BE2C (cell line): ENCODE measurements at regions not wholly inside any gene's neighbourhood (a gene's known extent, or its start where the extent isn't known, plus 50 kb on each side); places are given as distances from the start of the nearest gene placed in this dataset.

ENCODE experiments used
- DNase-seq: peaks from one replicate; pipeline ENCODE4 v3.0.0-alpha.2; 2020
- H3K27me3 ChIP-seq: fragments of 250-450 bp; sonication (Bioruptor Pico); 2 replicates; pipeline ENCODE4 v1.5.1; 2020; ENCODE audit warnings: mild to moderate bottlenecking
- H3K36me3 ChIP-seq: fragments of 250-450 bp; sonication (Bioruptor Pico); 2 replicates; pipeline ENCODE4 v1.5.1; 2020; ENCODE audit warnings: mild to moderate bottlenecking
- H3K4me1 ChIP-seq: fragments of 250-450 bp; sonication (Bioruptor Pico); 2 replicates; pipeline ENCODE4 v1.5.1; 2020
- H3K4me3 ChIP-seq: 2 replicates; pipeline ENCODE4 v1.5.1; 2011; ENCODE audit warnings: low read depth, low read length
- H3K9me3 ChIP-seq: fragments of 250-450 bp; sonication (Bioruptor Pico); 2 replicates; pipeline ENCODE4 v1.5.1; 2020
- CTCF ChIP-seq: IDR thresholded peaks from 2 replicates; pipeline ENCODE4 v1.5.1; 2012; ENCODE audit warnings: mild to moderate bottlenecking, low read depth, low read length

GRCh38 chr15:70465812-70466211 is 297.5 kb downstream of the UACA start:
- H3K36me3 ChIP-seq: no peaks in the 10 kb centered on the region
- no peak for TF ChIP-seq CTCF
- H3K4me3 ChIP-seq: no peak overlapping the region
- H3K4me1 ChIP-seq: peaks cover 11% of the 10 kb centered on the region
- no peaks in the 10 kb centered on the region for H3K9me3 ChIP-seq
- H3K27me3 ChIP-seq: no peaks in the 10 kb centered on the region
- no peak for DNase-seq

- H3K9me3 ChIP-seq: no peaks in the 10 kb centered on the region
- no peak for DNase-seq
- TF ChIP-seq CTCF: no peak
- no peaks in the 10 kb centered on the region for H3K36me3 ChIP-seq
- H3K4me1 ChIP-seq: peaks cover 16% of the 10 kb centered on the region
- no peaks in the 10 kb centered on the region for H3K27me3 ChIP-seq
- no peak overlapping the region for H3K4me3 ChIP-seq
Measured at GRCh38 chr15:70463453-70463834, 299.9 kb downstream of the UACA start.

- no peak for DNase-seq
- no peak for TF ChIP-seq CTCF
- peaks cover 18% of the 10 kb centered on the region for H3K4me1 ChIP-seq
- H3K9me3 ChIP-seq: no peaks in the 10 kb centered on the region
- H3K36me3 ChIP-seq: no peaks in the 10 kb centered on the region
- H3K4me3 ChIP-seq: no peak overlapping the region
- no peaks in the 10 kb centered on the region for H3K27me3 ChIP-seq
Measured at GRCh38 chr15:70461992-70462391, 301.4 kb downstream of the UACA start.

GRCh38 chr15:70461017-70461416 is 302.3 kb downstream of the UACA start:
- Histone ChIP-seq H3K9me3 (no peaks in the 10 kb centered on the region), H3K36me3 (no peaks in the 10 kb centered on the region), H3K27me3 (no peaks in the 10 kb centered on the region), H3K4me1 (peaks cover 15% of the 10 kb centered on the region), H3K4me3 (no peak overlapping the region)
- no peak for DNase-seq
- TF ChIP-seq CTCF: no peak

- no peaks in the 10 kb centered on the region for H3K36me3 ChIP-seq
- peaks cover 15% of the 10 kb centered on the region for H3K4me1 ChIP-seq
- TF ChIP-seq CTCF: no peak
- no peak for DNase-seq
- no peaks in the 10 kb centered on the region for H3K9me3 ChIP-seq
- no peak overlapping the region for H3K4me3 ChIP-seq
- no peaks in the 10 kb centered on the region for H3K27me3 ChIP-seq
Measured at GRCh38 chr15:70459312-70459711, 304.0 kb downstream of the UACA start.

- no peak for DNase-seq
- H3K4me1 ChIP-seq: peaks cover 4% of the 10 kb centered on the region; the same call in 1 of the 2 replicates
- H3K9me3 ChIP-seq: no peaks in the 10 kb centered on the region
- no peaks in the 10 kb centered on the region for H3K36me3 ChIP-seq
- TF ChIP-seq CTCF: no peak
- H3K27me3 ChIP-seq: no peaks in the 10 kb centered on the region
- no peak overlapping the region for H3K4me3 ChIP-seq
Measured at GRCh38 chr15:70453766-70454165, 309.6 kb downstream of the UACA start.
